ENCODE measurements at regions not wholly inside any gene's neighbourhood (a gene's known extent, or its start where the extent isn't known, plus 50 kb on each side); places are given as distances from the start of the nearest gene placed in this dataset.

DNA sequence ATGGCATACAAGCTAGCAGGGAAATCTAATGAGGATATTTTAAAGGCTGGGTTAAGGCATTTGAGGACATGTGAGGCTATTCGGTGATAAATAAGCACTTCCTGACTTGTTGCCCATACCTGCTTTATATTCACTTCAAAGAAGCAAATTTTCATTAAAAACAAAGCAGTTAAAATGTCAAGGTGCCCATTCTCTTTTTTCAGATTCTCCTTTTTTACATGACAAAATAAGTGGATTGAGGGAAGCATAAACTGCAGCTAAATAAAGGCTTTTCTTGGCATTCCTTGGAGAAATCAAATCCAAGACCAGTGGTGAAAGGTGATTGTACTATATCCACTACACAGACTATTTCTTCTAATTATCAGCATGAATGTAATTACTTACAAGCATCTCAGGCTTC lies 166.9 kb downstream of the PTCSC3 start:
- H3K4me3 ChIP-seq (ENCODE audit: low read depth, poor library complexity, severe bottlenecking) = no peak overlapping the region
- no peak for DNase-seq (ENCODE audit: low spot score in 2 of 2)
- TF ChIP-seq, protein P1, sequence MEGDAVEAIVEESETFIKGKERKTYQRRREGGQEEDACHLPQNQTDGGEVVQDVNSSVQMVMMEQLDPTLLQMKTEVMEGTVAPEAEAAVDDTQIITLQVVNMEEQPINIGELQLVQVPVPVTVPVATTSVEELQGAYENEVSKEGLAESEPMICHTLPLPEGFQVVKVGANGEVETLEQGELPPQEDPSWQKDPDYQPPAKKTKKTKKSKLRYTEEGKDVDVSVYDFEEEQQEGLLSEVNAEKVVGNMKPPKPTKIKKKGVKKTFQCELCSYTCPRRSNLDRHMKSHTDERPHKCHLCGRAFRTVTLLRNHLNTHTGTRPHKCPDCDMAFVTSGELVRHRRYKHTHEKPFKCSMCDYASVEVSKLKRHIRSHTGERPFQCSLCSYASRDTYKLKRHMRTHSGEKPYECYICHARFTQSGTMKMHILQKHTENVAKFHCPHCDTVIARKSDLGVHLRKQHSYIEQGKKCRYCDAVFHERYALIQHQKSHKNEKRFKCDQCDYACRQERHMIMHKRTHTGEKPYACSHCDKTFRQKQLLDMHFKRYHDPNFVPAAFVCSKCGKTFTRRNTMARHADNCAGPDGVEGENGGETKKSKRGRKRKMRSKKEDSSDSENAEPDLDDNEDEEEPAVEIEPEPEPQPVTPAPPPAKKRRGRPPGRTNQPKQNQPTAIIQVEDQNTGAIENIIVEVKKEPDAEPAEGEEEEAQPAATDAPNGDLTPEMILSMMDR (IDR thresholded peaks at IDR 0.05) = no peak
- no peak for TF ChIP-seq POLR2A (IDR thresholded peaks at IDR 0.05)
- 30 to 47% methylated on average over 1 of the region's 1 CpG for WGBS, 2 donors
- intact Hi-C loops (cut with DNase I; ENCODE audit: low total_unique reads) = no loop called here

DNA sequence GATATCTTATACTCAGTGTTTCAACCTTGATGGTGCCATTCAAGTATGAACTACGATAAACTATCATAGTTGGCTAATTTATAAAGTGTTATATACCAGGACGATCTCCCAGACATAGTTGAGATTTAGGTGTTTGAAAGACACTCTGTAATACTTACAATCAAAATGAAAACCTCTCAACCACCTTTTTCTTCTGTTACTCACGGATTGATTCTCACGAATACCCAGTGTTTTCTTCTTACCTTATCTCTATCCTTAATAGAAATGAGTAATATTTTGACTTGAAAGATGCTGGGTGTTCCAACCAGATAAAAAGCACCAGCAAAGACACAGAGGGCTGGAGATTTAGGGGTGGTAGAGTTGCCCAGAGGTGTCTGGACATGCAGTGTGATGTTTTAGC lies 169.9 kb downstream of the PTCSC3 start:
- no peak for TF ChIP-seq POLR2A (IDR thresholded peaks at IDR 0.05)
- TF ChIP-seq, protein P1 (IDR thresholded peaks at IDR 0.05) = no peak
- 88 to 89% methylated on average over 4 of the region's 4 CpGs for WGBS, 2 donors
- no peak overlapping the region for H3K4me3 ChIP-seq (ENCODE audit: low read depth, poor library complexity, severe bottlenecking)
- no peak for DNase-seq (ENCODE audit: low spot score in 2 of 2)
- intact Hi-C loops (cut with DNase I; ENCODE audit: low total_unique reads) = no loop called here

DNA sequence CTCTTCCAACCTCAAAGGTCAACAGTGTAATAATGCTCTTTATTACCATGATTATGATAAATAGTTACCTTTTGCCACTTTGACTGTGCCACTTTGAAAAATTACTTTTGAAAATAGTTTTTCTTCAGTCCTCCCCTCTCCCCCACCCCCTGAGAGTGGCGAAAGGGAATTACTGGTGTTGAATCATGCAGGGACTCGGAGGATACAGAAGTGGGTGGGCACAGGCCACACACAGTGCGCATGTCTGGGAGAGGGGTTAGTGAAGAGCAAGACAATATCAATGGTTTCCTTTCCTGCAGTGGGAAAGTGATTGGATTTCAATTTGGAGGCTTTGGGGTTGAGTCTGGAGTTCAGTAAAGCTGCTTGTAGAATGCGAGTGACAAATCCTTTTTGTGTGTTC lies 170.9 kb downstream of the PTCSC3 start:
- intact Hi-C loops (cut with DNase I; ENCODE audit: low total_unique reads) = no loop called here
- H3K4me3 ChIP-seq (ENCODE audit: low read depth, poor library complexity, severe bottlenecking) = no peak overlapping the region
- no peak for DNase-seq (ENCODE audit: low spot score in 2 of 2)
- 86 to 89% methylated on average over 4 of the region's 4 CpGs for WGBS, 2 donors
- no peak for TF ChIP-seq POLR2A (IDR thresholded peaks at IDR 0.05)
- TF ChIP-seq, protein P1 (IDR thresholded peaks at IDR 0.05) = no peak

- intact Hi-C loops (cut with DNase I; ENCODE audit: low total_unique reads) = no loop called here
- TF ChIP-seq, protein P1 (IDR thresholded peaks at IDR 0.05) = no peak
- no peak for TF ChIP-seq POLR2A (IDR thresholded peaks at IDR 0.05)
- WGBS, 2 donors = 56 to 80% methylated on average over 4 of the region's 4 CpGs
- no peak for DNase-seq (ENCODE audit: low spot score in 2 of 2)
- no peak overlapping the region for H3K4me3 ChIP-seq (ENCODE audit: low read depth, poor library complexity, severe bottlenecking)
These were observed 174.6 kb downstream of the PTCSC3 start for GRCh38 chr14:36001936-36002335.

DNA sequence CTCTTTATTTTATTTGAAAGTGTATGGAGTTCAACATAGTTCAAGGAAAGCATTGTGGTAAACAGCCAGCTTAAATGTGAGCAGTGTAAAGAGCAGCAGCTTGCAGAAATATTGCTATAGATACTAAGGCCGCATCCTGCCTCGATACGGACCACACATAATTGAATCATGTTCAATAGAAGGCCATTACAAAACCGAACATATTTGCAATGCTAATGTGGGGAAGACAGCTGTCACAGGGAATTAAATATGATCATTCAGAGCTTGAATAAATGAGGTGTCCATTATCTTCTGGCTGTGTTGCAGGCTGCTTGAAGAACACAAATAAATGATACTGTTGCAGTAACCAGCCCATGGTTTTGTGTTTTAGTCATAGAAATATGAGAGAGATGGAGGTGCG lies 173.2 kb downstream of the BRMS1L start:
- H3K4me3 ChIP-seq (ENCODE audit: low read depth, poor library complexity, severe bottlenecking) = no peak overlapping the region
- intact Hi-C loops (cut with DNase I; ENCODE audit: low total_unique reads) = no loop called here
- 89% methylated on average over 5 of the region's 5 CpGs for WGBS, 2 donors
- TF ChIP-seq POLR2A (IDR thresholded peaks at IDR 0.05) = no peak
- TF ChIP-seq, protein P1 (IDR thresholded peaks at IDR 0.05) = no peak
- no peak for DNase-seq (ENCODE audit: low spot score in 2 of 2)

GRCh38 chr14:35998303-35998702 lies 172.2 kb downstream of the BRMS1L start:
- TF ChIP-seq POLR2A (IDR thresholded peaks at IDR 0.05) = no peak
- TF ChIP-seq, protein P1 (IDR thresholded peaks at IDR 0.05) = no peak
- no peak overlapping the region for H3K4me3 ChIP-seq (ENCODE audit: low read depth, poor library complexity, severe bottlenecking)
- intact Hi-C loops (cut with DNase I; ENCODE audit: low total_unique reads) = no loop called here
- WGBS, 2 donors = 92 to 95% methylated on average over 12 of the region's 12 CpGs
- DNase-seq (ENCODE audit: low spot score in 2 of 2) = no peak

Data from lower leg skin (tissue), 4 donors.